ES-I3 (cell line): ENCODE measurements at regions not wholly inside any gene's neighbourhood (a gene's known extent, or its start where the extent isn't known, plus 50 kb on each side); places are given as distances from the start of the nearest gene placed in this dataset.

Experiments
- H3K36me3 ChIP-seq: 2 replicates; pipeline ENCODE4 v1.6.1; 2013; ENCODE audit warnings: mild to moderate bottlenecking, low read length, control low read depth, moderate library complexity; ENCODE audit not compliant: insufficient read depth
- H3K4me1 ChIP-seq: 2 replicates; pipeline ENCODE4 v1.6.1; 2013; ENCODE audit warnings: mild to moderate bottlenecking, control low read depth, low read length; ENCODE audit not compliant: insufficient read depth
- H3K9ac ChIP-seq: 2 replicates; pipeline ENCODE4 v1.6.1; 2013; ENCODE audit warnings: low read depth, mild to moderate bottlenecking, low read length, moderate library complexity
- H3K9me3 ChIP-seq: 2 replicates; pipeline ENCODE4 v1.6.1; 2013; ENCODE audit warnings: mild to moderate bottlenecking, low read length, moderate library complexity; ENCODE audit not compliant: control insufficient read depth, insufficient read depth

DNA sequence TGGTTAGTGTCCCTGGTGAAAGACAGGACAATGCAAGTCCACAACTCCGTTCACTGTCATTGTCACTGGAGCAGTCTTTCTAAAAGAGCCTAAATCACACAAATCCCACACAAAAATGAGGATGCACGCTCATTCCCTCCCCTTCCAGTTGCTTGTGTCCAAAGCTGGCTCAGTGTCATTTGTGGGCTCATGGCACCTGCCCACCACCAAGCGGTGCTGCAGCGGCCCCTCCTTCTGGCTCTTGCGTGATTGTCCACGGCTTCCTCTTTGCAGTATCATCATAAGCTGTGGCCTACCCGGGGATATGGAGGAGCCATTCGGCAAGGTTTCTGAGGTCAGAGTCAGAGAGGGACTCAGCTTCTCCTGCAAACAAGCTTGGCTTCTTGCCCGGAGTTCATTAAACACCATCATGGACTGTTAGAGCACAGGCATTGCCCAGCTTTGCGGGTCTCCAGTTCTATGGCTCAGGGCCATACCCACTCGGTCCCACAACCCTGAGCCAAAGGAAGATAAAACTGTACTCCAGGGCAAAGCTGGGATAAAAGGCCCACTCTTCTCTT lies 179.4 kb upstream of the AGAP1 start:
- H3K9ac ChIP-seq = no peak overlapping the region
- no peaks in the 10 kb centered on the region for H3K4me1 ChIP-seq
- H3K9me3 ChIP-seq = no peaks in the 10 kb centered on the region
- no peaks in the 10 kb centered on the region for H3K36me3 ChIP-seq

DNA sequence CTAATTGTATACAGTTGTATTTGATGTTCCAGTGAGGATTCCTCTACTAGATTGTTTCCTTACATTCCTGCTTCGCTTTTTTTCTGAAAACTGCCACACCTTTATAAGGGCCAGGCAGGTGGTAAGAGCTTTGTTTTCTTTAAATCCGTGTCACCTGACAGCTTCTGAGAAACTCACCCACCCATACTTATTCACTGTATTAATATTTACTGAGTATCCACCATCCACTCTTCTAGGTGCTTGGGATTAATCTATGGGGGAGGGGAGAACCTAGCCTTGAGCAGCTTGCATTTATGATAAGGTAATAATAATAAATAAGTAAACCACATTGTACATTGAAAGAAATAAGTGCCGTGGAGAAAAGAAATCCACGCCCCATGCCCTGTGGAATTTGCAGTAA lies 174.7 kb upstream of the AGAP1 start:
- H3K36me3 ChIP-seq = no peaks in the 10 kb centered on the region
- 0 out of 2 replicates have a peak, but pooled peaks cover 1% of the 10 kb centered on the region for H3K4me1 ChIP-seq
- no peaks in the 10 kb centered on the region for H3K9me3 ChIP-seq
- no peak overlapping the region for H3K9ac ChIP-seq

DNA sequence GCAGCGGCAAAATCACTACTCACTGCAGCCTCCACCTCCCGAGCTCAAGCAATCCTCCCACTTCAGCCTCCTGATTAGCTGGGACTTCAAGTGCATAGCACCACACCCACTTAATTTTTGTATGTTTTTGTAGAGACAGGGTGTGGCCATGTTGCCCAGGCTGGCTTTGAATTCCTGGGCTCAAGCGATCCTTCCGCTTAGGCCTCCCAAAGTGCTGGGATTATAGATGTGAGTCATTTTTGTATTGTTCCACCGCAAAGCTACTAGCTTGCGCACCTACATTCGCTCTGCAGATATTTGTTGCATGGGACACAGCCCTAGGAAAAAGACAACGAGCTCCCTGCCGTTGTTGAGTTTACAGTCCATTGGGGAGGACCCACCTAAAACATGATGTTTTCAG lies 173.5 kb upstream of the AGAP1 start:
- Histone ChIP-seq H3K36me3 (no peaks in the 10 kb centered on the region), H3K9me3 (no peaks in the 10 kb centered on the region), H3K4me1 (peaks cover 13% of the 10 kb centered on the region), H3K9ac (no peak overlapping the region)

DNA sequence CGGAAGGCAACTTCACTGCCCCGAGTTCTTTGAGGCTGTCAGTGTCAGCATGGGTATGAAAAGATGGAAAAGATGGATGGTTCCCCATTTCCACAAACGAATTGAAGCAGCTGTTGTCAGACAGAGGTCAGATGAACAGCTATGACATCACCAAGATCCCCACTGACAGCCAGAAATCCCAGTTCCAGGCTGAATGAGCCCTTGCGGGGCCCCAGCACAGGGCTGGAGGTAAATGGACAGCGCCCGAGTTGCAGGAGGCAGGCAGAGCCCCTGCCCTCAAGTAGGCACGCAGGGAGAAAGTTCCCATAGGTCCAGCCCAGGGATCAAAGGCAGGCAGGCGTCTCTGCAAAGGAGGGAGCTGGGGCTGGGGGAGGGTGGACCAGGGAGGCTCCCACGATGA lies 169.5 kb upstream of the AGAP1 start:
- Histone ChIP-seq H3K36me3 (no peaks in the 10 kb centered on the region), H3K9me3 (no peaks in the 10 kb centered on the region), H3K4me1 (peaks cover 17% of the 10 kb centered on the region), H3K9ac (no peak overlapping the region)

DNA sequence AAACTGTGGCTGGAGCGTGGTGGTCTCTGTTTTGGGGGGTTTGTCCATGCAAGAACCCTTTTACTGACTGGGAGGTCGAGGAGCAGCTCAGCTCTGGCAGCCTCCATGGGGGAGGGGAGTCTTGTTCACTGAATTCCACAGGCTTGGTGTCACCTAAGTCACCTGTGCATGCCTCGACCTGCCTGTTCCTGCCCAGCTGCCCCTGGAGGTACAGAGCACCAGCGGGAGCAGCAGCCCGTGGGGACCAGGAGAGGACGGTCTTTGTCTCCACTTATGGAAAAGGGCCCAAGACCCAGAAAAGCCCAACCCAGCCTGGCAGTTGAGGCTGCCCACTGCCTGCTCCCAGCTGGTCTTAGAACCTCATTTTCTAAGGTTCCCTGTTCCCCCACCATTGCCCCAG lies 168.7 kb upstream of the AGAP1 start:
- Histone ChIP-seq H3K9ac (peak overlapping the region; percentile 11; the same call in 1 of the 2 replicates), H3K36me3 (no peaks in the 10 kb centered on the region), H3K9me3 (no peaks in the 10 kb centered on the region), H3K4me1 (peaks cover 17% of the 10 kb centered on the region)

DNA sequence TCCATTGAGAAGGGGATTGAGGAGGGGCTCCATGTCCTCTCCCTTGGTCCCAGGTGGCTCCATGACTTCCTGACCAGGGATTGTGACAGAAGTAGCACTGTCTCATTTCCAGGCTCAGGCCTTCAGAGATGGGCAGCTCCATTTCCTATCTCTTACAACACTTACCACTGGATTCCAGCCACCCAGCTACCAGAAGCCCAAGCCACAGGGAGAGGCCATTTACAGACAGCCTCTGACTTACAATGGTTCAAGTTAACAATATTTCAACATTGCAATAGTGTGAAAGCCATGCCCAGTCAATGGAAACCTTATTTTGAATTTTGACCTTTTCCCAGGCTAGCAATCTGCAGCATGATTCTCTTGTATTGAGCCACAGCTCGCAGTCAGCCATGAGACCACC lies 164.9 kb upstream of the AGAP1 start:
- Histone ChIP-seq H3K4me1 (peaks cover 17% of the 10 kb centered on the region), H3K36me3 (no peaks in the 10 kb centered on the region), H3K9ac (no peak overlapping the region), H3K9me3 (no peaks in the 10 kb centered on the region)

DNA sequence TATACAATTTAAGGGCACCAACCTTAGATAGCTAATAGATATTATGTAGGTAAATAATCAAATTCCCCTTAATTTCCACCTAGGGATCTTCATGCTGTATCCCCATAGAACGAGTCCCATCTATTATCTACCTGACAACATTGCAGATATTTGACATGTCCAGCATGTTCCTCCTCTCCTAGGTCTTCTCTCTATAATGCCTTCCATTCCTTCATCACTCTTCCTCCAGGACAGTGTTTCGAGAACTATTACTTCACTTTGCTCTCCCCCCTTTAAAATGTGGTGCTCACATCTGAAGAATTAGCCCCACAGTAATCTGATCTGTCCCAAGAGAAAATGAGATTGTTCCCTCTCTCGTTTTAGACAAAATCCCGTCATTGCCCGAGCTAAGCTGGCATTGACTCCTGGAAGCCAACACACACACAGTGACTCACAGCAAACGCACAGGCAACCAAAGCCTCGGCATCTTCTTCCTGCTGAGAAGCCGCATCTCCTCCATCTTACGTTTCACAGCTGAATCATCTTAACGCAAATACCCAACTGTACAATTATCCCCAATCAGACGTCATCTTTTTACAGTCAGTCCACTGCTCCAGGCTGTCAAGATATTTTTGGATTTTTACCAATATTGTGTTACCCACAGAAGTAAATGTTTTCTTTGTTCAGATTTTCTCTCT lies 162.9 kb upstream of the AGAP1 start:
- Histone ChIP-seq H3K9me3 (no peaks in the 10 kb centered on the region), H3K36me3 (no peaks in the 10 kb centered on the region), H3K4me1 (no peaks in the 10 kb centered on the region), H3K9ac (no peak overlapping the region)

DNA sequence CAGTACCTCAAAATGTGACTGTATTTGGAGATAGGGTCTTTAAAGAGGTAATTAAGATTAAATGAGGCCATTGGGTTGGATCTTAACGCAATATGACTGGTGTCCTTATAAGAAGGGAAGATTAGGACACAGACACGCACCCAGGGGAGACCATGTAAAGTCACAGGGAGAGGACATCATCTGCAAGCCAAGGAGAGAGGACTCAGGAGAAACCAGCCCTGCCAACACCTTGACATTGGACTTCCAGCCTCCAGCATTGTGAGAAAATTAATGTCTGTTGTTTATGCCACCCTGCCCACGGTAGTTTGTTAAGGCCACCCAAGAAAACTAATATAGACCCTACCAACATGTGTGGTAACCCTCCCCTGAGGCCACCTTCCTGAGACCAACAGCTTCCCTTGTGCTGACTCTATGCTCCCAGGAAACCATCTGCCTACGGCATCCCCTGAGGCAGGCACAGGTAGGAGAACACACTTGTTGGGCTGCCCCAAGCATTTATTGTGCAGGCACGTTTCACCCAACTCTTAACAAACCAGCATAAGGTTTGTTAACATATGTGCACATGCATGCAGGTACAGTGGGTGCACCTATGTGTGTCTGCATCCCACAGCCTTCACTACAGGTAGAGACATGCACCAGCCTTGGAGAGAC lies 161.5 kb upstream of the AGAP1 start:
- no peaks in the 10 kb centered on the region for H3K9me3 ChIP-seq
- no peaks in the 10 kb centered on the region for H3K4me1 ChIP-seq
- H3K9ac ChIP-seq = no peak overlapping the region
- no peaks in the 10 kb centered on the region for H3K36me3 ChIP-seq

DNA sequence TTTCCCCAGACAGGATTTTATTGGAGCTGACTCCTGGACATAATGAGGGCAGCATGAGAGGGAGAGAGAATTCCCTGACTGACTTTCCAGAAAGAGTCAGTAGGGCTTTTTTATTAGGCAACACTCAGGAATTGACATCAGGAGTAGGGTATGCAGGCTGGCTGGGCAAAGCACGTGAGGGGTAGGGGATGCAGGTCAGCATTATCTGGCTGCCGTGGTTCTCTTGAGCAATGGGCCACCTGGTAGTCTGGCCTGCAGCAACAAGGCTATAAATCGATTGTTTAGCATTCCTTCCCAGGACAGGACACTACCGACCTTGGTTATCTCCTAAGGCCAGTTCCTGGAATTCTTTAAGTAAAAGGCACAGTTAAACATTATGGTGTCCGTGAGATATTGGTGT lies 160.8 kb upstream of the AGAP1 start:
- Histone ChIP-seq H3K4me1 (no peaks in the 10 kb centered on the region), H3K9ac (no peak overlapping the region), H3K36me3 (no peaks in the 10 kb centered on the region), H3K9me3 (peaks cover 5% of the 10 kb centered on the region; the same call in 1 of the 2 replicates)

DNA sequence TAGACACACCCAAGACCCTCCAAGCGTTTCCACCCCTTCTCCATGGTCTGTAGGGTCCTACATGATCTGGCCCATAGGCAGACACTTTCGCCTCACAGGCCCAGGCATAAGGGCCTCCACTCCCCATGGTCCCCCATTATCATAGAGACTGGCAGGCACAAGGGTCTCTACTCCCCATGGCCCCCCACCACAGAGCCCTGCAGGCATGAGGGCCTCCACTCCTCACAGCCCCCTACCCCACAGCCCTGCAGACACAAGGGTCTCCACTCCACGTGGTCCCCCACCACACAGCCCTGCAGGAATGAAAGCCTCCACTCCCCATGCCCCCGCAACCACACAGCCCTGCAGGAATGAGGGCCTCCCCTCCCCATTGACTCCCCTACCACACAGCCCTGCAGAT lies 159.7 kb upstream of the AGAP1 start:
- Histone ChIP-seq H3K9ac (no peak overlapping the region), H3K36me3 (no peaks in the 10 kb centered on the region), H3K4me1 (no peaks in the 10 kb centered on the region), H3K9me3 (peaks cover 6% of the 10 kb centered on the region; the same call in 1 of the 2 replicates)

DNA sequence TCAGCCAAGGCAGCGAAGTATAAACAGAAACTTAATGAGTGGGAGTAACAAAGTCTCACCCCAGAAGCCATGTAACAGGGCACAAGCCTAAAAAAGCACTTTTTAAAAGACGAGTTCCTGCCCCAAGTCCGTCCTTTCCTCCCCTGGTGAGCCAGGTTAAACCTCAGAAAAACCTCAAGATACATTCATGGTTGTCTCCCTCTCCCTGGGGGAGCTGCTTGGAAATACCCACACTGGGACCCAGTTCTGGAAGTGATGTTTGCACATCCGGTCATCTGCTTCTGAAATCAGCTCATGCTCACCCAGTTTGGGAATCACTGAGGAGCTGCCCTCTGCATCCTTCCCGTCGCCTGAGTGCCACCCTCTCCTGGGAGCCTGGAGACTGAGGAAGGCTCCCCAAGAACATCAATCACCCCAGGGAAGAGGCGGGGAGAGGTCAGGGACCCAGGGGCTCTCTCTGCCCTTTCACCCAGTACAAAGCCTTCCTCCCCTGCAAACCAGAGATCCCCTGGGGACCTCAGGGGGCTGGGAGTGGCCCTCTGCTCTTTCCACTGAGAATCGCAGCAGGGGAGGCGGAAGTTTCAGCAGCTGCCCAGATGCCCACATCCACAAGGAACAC lies 150.6 kb upstream of the AGAP1 start:
- H3K36me3 ChIP-seq = no peaks in the 10 kb centered on the region
- no peak overlapping the region for H3K9ac ChIP-seq
- no peaks in the 10 kb centered on the region for H3K4me1 ChIP-seq
- no peaks in the 10 kb centered on the region for H3K9me3 ChIP-seq

DNA sequence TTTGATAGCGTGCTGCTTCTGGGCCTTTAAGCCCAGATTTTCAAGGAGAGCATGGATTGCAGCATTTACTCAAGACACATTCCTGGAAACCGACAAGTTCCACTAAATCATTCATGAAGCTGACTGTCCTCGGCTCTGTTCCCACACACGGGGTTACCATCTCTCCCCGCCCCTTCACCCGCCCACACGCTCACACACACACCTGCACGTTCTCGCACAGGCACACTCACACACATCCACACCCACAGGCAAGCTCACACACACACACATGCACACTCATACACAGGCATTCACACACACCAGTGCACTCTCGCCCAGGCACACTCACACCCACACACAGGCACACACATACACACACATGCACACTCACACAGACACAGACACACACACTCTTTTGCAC lies 150.0 kb upstream of the AGAP1 start:
- H3K9ac ChIP-seq = no peak overlapping the region
- H3K36me3 ChIP-seq = no peaks in the 10 kb centered on the region
- H3K4me1 ChIP-seq = no peaks in the 10 kb centered on the region
- no peaks in the 10 kb centered on the region for H3K9me3 ChIP-seq

DNA sequence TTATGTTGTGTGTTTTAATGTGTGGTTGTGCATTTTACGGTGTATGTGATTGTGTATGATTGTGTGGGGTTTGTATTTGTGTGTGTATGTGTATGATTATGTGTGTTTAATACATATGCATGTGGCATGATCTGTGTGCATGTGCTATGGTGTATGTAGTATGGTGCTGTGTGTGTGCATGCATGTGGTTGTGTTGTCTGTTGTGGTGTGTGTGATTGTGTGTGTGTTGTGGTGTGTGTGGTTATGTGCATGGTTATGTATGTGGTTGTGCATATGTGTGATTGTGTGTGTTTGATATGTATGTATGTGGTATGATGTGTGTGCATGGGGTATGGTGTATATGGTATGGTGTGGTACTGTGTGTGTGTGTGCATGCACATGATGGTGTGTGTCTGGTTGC lies 148.1 kb upstream of the AGAP1 start:
- Histone ChIP-seq H3K9ac (no peak overlapping the region), H3K9me3 (no peaks in the 10 kb centered on the region), H3K4me1 (no peaks in the 10 kb centered on the region), H3K36me3 (no peaks in the 10 kb centered on the region)

DNA sequence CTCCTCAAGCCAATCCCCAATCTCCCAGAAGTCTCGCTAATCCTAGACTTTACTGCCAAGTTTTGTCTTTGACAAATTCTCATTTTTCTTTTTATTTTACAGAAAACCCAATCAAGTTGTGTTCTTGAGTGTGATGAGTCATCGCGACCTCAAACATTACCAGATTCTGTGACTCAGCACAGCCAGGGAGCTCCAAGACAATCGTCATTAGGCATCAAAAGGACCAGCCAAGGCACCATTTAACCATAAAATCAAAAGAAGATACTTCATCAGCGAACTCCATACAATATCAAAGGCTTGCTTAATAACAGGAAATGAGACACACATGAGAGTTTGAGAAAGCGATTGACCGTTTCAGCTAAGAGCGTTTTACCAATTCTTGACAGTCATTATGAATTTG lies 146.2 kb upstream of the AGAP1 start:
- Histone ChIP-seq H3K4me1 (no peaks in the 10 kb centered on the region), H3K9me3 (no peaks in the 10 kb centered on the region), H3K9ac (no peak overlapping the region), H3K36me3 (no peaks in the 10 kb centered on the region)

DNA sequence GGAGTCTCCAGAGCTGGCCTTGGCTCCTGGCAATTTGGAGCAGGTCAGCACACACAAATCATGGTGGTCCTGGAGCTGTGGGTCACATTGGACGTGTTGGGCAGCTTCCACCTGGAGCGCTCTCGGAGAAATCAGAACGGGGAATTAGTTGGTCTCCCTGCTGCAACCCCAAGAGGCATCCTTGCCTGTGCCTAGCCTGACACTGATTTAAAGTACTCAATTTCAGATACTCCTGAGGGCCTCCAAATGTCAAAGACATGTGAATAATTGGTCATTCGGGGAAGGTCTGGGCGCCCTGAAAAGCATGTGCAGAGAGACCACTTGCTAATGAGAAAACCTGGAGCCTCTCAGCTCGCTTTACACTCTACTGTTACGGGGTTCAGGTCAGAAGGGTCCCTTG lies 145.5 kb upstream of the AGAP1 start:
- Histone ChIP-seq H3K36me3 (no peaks in the 10 kb centered on the region), H3K9ac (no peak overlapping the region), H3K4me1 (no peaks in the 10 kb centered on the region), H3K9me3 (no peaks in the 10 kb centered on the region)
